ENCODE measurements at regions not wholly inside any gene's neighbourhood (a gene's known extent, or its start where the extent isn't known, plus 50 kb on each side); places are given as distances from the start of the nearest gene placed in this dataset.

DNA sequence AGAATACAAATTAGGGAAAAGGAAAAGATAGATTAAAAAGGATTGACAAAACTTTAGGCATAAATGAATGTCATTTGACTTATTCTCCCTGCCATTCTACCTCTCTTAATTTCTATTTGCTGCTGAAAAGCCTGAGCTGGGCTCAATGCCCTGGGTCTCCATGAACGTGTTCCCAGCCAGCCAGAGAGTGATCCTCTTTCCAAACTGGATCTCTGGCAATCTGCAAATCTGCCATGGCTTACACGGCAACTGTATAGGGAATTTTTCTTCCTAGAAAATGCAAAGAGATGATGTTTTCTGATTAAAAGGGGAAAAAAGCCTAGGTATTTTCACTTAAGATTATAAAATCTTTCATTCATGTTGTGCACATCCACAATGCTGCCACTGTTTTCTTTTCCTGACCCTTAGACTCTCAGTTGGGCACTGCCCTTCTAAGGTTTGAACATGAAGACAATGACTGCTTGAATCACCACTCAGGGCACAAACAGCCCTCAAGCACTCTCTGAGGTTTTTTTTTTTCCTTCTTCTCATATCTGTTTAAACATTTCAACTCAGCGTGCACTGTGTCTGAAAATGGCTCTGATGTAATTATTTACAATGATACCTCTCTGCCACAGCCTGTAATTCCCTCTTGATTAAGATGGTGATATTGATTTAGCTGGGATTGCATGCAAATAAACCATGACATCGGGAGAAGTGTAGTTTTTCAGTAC lies 60.3 kb downstream of the DACT1 start:
- Histone ChIP-seq H2AFZ (ENCODE audit: low read length) (no peak overlapping the region), H2BK120ac (replicated peaks; ENCODE audit: low read depth, low read length) (no peak overlapping the region), H3K79me2 (ENCODE audit: control insufficient read depth in 1 of 2, insufficient read depth in 2 of 2, low read length in 2 of 2) (no peaks in the 10 kb centered on the region), H2BK5ac (ENCODE audit: low read depth, low read length) (no peak overlapping the region), H4K20me1 (replicated peaks in 1 of 2; ENCODE audit: control insufficient read depth in 1 of 2, insufficient read depth in 2 of 2, low read length in 2 of 2) (no peaks in the 10 kb centered on the region), H3K4me3 (ENCODE audit: extremely low read depth in 1 of 4, insufficient read depth in 2 of 4, low read depth in 3 of 4, low read length in 4 of 4) (no peak overlapping the region), H3K9ac (replicated peaks in 1 of 4; ENCODE audit: extremely low read depth in 1 of 4, low read depth in 3 of 4, low read length in 3 of 4) (no peak overlapping the region), H3K18ac (ENCODE audit: extremely low read depth, low read length) (no peak overlapping the region), H4K8ac (ENCODE audit: extremely low read depth, insufficient read depth, low read length) (no peak overlapping the region), H3K27ac (ENCODE audit: low read depth, low read length) (no peak overlapping the region), H3K56ac (replicated peaks; ENCODE audit: insufficient read length, low read depth, low read length) (no peak overlapping the region), H3K36me3 (ENCODE audit: control insufficient read depth in 2 of 4, insufficient read depth in 4 of 4, low read length in 3 of 4) (no peaks in the 10 kb centered on the region), H2BK20ac (ENCODE audit: low read length) (no peak overlapping the region), H3K79me1 (ENCODE audit: low read depth, low read length) (no peaks in the 10 kb centered on the region), H4K5ac (ENCODE audit: insufficient read length, low read depth, low read length) (no peak overlapping the region), H3K4me1 (replicated peaks in 1 of 4; ENCODE audit: control insufficient read depth in 3 of 4, insufficient read depth in 4 of 4, low read length in 3 of 4) (no peaks in the 10 kb centered on the region), H2BK12ac (ENCODE audit: low read depth, low read length) (no peak overlapping the region), H2AK5ac (ENCODE audit: low read depth, low read length) (no peak overlapping the region), H2BK15ac (ENCODE audit: low read length) (no peak overlapping the region), H3K4ac (replicated peaks; ENCODE audit: insufficient read length, low read depth, low read length) (no peak overlapping the region), H3K23me2 (ENCODE audit: low read depth, low read length) (no peaks in the 10 kb centered on the region), H3K27me3 (replicated peaks in 1 of 4; ENCODE audit: control insufficient read depth in 3 of 4, extremely low read depth in 1 of 4, insufficient read depth in 3 of 4, low read length in 3 of 4) (no peaks in the 10 kb centered on the region), H3K14ac (ENCODE audit: insufficient read length) (no peak overlapping the region), H4K91ac (replicated peaks; ENCODE audit: insufficient read length, low read length) (no peak overlapping the region), H3K9me3 (ENCODE audit: insufficient read depth in 2 of 2, low read depth in 1 of 2, low read length in 1 of 2) (no peaks in the 10 kb centered on the region), H3K4me2 (ENCODE audit: insufficient read depth in 1 of 2, low read depth in 2 of 2, low read length in 2 of 2) (no peak overlapping the region), H3K23ac (ENCODE audit: insufficient read length) (no peak overlapping the region)
- 76% methylated on average over 4 of the region's 4 CpGs; no CpG with 5 or more reads in 1 of the 2 experiments for WGBS, 2 experiments (ENCODE audit: extremely low coverage in 1 of 2, insufficient coverage in 1 of 2, insufficient read length in 1 of 2, insufficient replicate concordance in 2 of 2, low coverage in 1 of 2, low lambda C conversion rate in 2 of 2, missing lambda C conversion rate in 1 of 2)
- FAIRE-seq (no peak), DNase-seq (ENCODE audit: low read depth in 1 of 2, low spot score in 2 of 2) (no peak)
- ChIA-PET POLR2A (ENCODE audit: partially characterized antibody) (no interaction called here), CTCF (ENCODE audit: partially characterized antibody) (interaction anchor here (0.9 kb wide), 1 partner anchor 203 kb away, joined by 3 read pairs; no protein-coding TSS in a partner anchor)
- TF ChIP-seq USF2 (IDR thresholded peaks at IDR 0.05; ENCODE audit: low read length) (no peak), SP1 (IDR thresholded peaks at IDR 0.05; ENCODE audit: low read depth, low read length) (no peak), EGR1 (IDR thresholded peaks at IDR 0.05; ENCODE audit: borderline replicate concordance, low read depth, low read length) (no peak), GABPA (IDR thresholded peaks at IDR 0.05; ENCODE audit: borderline replicate concordance, insufficient read depth, low read length) (no peak), BACH1 (IDR thresholded peaks at IDR 0.05; ENCODE audit: low read length) (no peak), KDM4A (IDR thresholded peaks at IDR 0.05; ENCODE audit: low read depth, low read length, severe bottlenecking) (no peak), TCF12 (IDR thresholded peaks at IDR 0.05; ENCODE audit: low read depth, low read length) (no peak), POLR2AphosphoS5 (IDR thresholded peaks at IDR 0.05; ENCODE audit: low read depth, low read length) (no peak), RNF2 (IDR thresholded peaks at IDR 0.05; ENCODE audit: borderline replicate concordance, low read depth, low read length, missing control alignments, poor library complexity, severe bottlenecking) (no peak), JUND (IDR thresholded peaks at IDR 0.05; ENCODE audit: low read length) (no peak)
